ENCODE measurements at regions not wholly inside any gene's neighbourhood (a gene's known extent, or its start where the extent isn't known, plus 50 kb on each side); places are given as distances from the start of the nearest gene placed in this dataset.
"Not testable (repeated sequence)": the region's sequence is repeated elsewhere in the genome, so short reads cannot be mapped to it uniquely, and the experiment has no call there.

DNA sequence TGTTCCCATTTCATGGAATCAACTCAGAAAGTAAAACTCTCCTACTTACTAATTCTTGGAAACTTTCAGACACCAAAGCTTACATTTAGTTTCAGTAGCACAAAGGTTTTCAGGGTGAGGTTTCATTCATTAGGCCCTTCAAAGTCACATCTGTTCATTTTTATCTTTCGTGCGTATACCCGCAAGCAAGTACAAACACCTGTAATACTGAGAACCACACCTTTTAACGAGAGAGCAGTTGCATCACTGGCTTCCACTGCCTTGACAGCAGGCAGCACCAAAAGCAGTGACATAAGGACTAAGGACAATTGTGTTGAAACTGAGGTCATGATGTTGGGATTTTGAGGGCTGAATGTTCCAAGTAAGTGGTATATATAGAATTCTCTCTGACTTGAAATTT is 60.5 kb downstream of the GOLGA6L22 start:
- BruUV-seq (replicated peaks); POLR2A ChIA-PET; intact Hi-C loops (cut with micrococcal nuclease; ENCODE audit: unreplicated experiment): not testable (repeated sequence)

DNA sequence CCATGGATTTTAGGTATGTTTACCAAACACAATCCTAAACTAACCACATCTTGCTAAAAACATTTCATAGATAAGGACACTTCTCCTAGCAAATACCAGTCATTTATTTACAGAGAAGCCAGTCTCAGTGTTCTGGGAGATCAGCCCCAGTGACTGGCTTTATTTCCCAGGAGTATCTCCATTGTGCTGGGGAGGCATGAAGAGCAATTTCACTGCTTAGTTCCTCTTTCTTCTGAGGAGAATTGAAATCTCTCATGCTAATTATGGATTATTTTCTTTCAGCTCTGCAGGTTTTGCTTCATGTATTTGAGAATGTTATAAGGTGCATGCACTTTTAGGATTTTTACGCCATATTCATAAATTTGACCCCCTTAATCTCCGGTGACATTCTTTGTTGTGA is 67.8 kb downstream of the GOLGA6L22 start:
- H2AFZ ChIP-seq (ENCODE audit: low read length); H3K4me1 ChIP-seq (ENCODE audit: insufficient read depth, low read length, poor library complexity, severe bottlenecking); CTCF ChIA-PET (ENCODE audit: unreplicated experiment); H3K27ac ChIP-seq (ENCODE audit: low read depth, low read length, poor library complexity, severe bottlenecking); H3K4me2 ChIP-seq (ENCODE audit: low read length); H3K4me3 ChIP-seq (ENCODE audit: low read depth, low read length, poor library complexity, severe bottlenecking); intact Hi-C loops (cut with micrococcal nuclease; ENCODE audit: unreplicated experiment); H3K36me3 ChIP-seq (ENCODE audit: insufficient read depth, low read length); DNase-seq (ENCODE audit: low spot score); H4K20me1 ChIP-seq (ENCODE audit: insufficient read depth, low read length); H3K9me3 ChIP-seq (ENCODE audit: low read length); H3K79me2 ChIP-seq (ENCODE audit: insufficient read depth, low read depth, low read length); H3K9me2 ChIP-seq (ENCODE audit: insufficient read depth, low read length); BruUV-seq (replicated peaks); POLR2A ChIA-PET: not testable (repeated sequence)

More for the DNA sequence above, 60.5 kb downstream of the GOLGA6L22 start:
- H3K9me2 ChIP-seq (ENCODE audit: insufficient read depth, low read length); H3K4me3 ChIP-seq (ENCODE audit: low read depth, low read length, poor library complexity, severe bottlenecking); H3K27ac ChIP-seq (ENCODE audit: low read depth, low read length, poor library complexity, severe bottlenecking); H2AFZ ChIP-seq (ENCODE audit: low read length); H3K36me3 ChIP-seq (ENCODE audit: insufficient read depth, low read length); DNase-seq (ENCODE audit: low spot score); H3K79me2 ChIP-seq (ENCODE audit: insufficient read depth, low read depth, low read length); CTCF ChIA-PET (ENCODE audit: unreplicated experiment); H4K20me1 ChIP-seq (ENCODE audit: insufficient read depth, low read length); H3K9me3 ChIP-seq (ENCODE audit: low read length); H3K4me2 ChIP-seq (ENCODE audit: low read length); H3K4me1 ChIP-seq (ENCODE audit: insufficient read depth, low read length, poor library complexity, severe bottlenecking): not testable (repeated sequence)

DNA sequence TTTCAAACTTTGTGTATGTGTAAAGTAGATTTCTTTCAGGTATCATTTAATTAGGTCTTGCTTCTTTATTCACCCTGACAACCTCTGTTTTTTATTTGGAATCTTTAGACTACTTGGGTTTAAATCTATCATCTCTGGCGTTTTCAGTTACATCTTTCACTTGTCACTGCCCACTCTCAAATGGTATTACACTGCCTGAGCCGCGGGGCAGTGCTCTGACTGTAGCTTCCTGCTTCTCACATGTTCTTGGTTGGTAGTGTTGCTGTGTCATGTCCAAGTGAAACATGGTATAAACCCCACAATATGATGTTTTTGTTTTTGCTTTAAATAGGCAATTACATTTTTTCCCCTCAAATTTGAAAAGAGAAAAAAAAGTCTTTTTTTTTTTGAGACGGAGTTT is 68.3 kb downstream of the GOLGA6L22 start:
- H3K27ac ChIP-seq (ENCODE audit: low read depth, low read length, poor library complexity, severe bottlenecking); H3K9me2 ChIP-seq (ENCODE audit: insufficient read depth, low read length); intact Hi-C loops (cut with micrococcal nuclease; ENCODE audit: unreplicated experiment); H4K20me1 ChIP-seq (ENCODE audit: insufficient read depth, low read length); POLR2A ChIA-PET; H3K4me3 ChIP-seq (ENCODE audit: low read depth, low read length, poor library complexity, severe bottlenecking); H3K4me2 ChIP-seq (ENCODE audit: low read length); H3K4me1 ChIP-seq (ENCODE audit: insufficient read depth, low read length, poor library complexity, severe bottlenecking); DNase-seq (ENCODE audit: low spot score); CTCF ChIA-PET (ENCODE audit: unreplicated experiment); H2AFZ ChIP-seq (ENCODE audit: low read length); H3K36me3 ChIP-seq (ENCODE audit: insufficient read depth, low read length); H3K9me3 ChIP-seq (ENCODE audit: low read length); H3K79me2 ChIP-seq (ENCODE audit: insufficient read depth, low read depth, low read length); BruUV-seq (replicated peaks): not testable (repeated sequence)

GRCh38 chr15:22529200-22529599 is 70.5 kb downstream of the GOLGA6L22 start:
- intact Hi-C loops (cut with micrococcal nuclease; ENCODE audit: unreplicated experiment) = not testable (repeated sequence)

GRCh38 chr15:22559701-22560100 is 101.0 kb downstream of the GOLGA6L22 start:
- BruUV-seq (replicated peaks); H3K4me3 ChIP-seq (ENCODE audit: low read depth, low read length, poor library complexity, severe bottlenecking); H3K9me3 ChIP-seq (ENCODE audit: low read length); H2AFZ ChIP-seq (ENCODE audit: low read length); H4K20me1 ChIP-seq (ENCODE audit: insufficient read depth, low read length); H3K4me2 ChIP-seq (ENCODE audit: low read length); H3K36me3 ChIP-seq (ENCODE audit: insufficient read depth, low read length); H3K4me1 ChIP-seq (ENCODE audit: insufficient read depth, low read length, poor library complexity, severe bottlenecking); DNase-seq (ENCODE audit: low spot score); CTCF ChIA-PET (ENCODE audit: unreplicated experiment); intact Hi-C loops (cut with micrococcal nuclease; ENCODE audit: unreplicated experiment); H3K27ac ChIP-seq (ENCODE audit: low read depth, low read length, poor library complexity, severe bottlenecking); POLR2A ChIA-PET; H3K79me2 ChIP-seq (ENCODE audit: insufficient read depth, low read depth, low read length); H3K9me2 ChIP-seq (ENCODE audit: insufficient read depth, low read length): not testable (repeated sequence)

More at GRCh38 chr15:22529200-22529599, 70.5 kb downstream of the GOLGA6L22 start:
- DNase-seq (ENCODE audit: low spot score); H3K4me3 ChIP-seq (ENCODE audit: low read depth, low read length, poor library complexity, severe bottlenecking); POLR2A ChIA-PET; H3K9me3 ChIP-seq (ENCODE audit: low read length); H3K9me2 ChIP-seq (ENCODE audit: insufficient read depth, low read length); H4K20me1 ChIP-seq (ENCODE audit: insufficient read depth, low read length); CTCF ChIA-PET (ENCODE audit: unreplicated experiment); H3K27ac ChIP-seq (ENCODE audit: low read depth, low read length, poor library complexity, severe bottlenecking); H3K4me2 ChIP-seq (ENCODE audit: low read length); H2AFZ ChIP-seq (ENCODE audit: low read length); H3K4me1 ChIP-seq (ENCODE audit: insufficient read depth, low read length, poor library complexity, severe bottlenecking); H3K79me2 ChIP-seq (ENCODE audit: insufficient read depth, low read depth, low read length); H3K36me3 ChIP-seq (ENCODE audit: insufficient read depth, low read length): not testable (repeated sequence)
- BruUV-seq (replicated peaks) = TSS peak; percentile 49

GRCh38 chr15:22561716-22562115 is 103.0 kb downstream of the GOLGA6L22 start:
- H4K20me1 ChIP-seq (ENCODE audit: insufficient read depth, low read length); H3K4me3 ChIP-seq (ENCODE audit: low read depth, low read length, poor library complexity, severe bottlenecking); H3K9me2 ChIP-seq (ENCODE audit: insufficient read depth, low read length); H2AFZ ChIP-seq (ENCODE audit: low read length); intact Hi-C loops (cut with micrococcal nuclease; ENCODE audit: unreplicated experiment); H3K27ac ChIP-seq (ENCODE audit: low read depth, low read length, poor library complexity, severe bottlenecking); H3K4me1 ChIP-seq (ENCODE audit: insufficient read depth, low read length, poor library complexity, severe bottlenecking); POLR2A ChIA-PET; CTCF ChIA-PET (ENCODE audit: unreplicated experiment); H3K9me3 ChIP-seq (ENCODE audit: low read length); H3K36me3 ChIP-seq (ENCODE audit: insufficient read depth, low read length); H3K79me2 ChIP-seq (ENCODE audit: insufficient read depth, low read depth, low read length); H3K4me2 ChIP-seq (ENCODE audit: low read length); DNase-seq (ENCODE audit: low spot score): not testable (repeated sequence)
- BruUV-seq (replicated peaks) = TSS peak; percentile 54

- DNase-seq (ENCODE audit: low spot score); H3K79me2 ChIP-seq (ENCODE audit: insufficient read depth, low read depth, low read length); H3K4me2 ChIP-seq (ENCODE audit: low read length); POLR2A ChIA-PET; H2AFZ ChIP-seq (ENCODE audit: low read length); H3K27ac ChIP-seq (ENCODE audit: low read depth, low read length, poor library complexity, severe bottlenecking); H4K20me1 ChIP-seq (ENCODE audit: insufficient read depth, low read length); H3K4me1 ChIP-seq (ENCODE audit: insufficient read depth, low read length, poor library complexity, severe bottlenecking); H3K9me3 ChIP-seq (ENCODE audit: low read length); H3K9me2 ChIP-seq (ENCODE audit: insufficient read depth, low read length); H3K36me3 ChIP-seq (ENCODE audit: insufficient read depth, low read length); BruUV-seq (replicated peaks); H3K4me3 ChIP-seq (ENCODE audit: low read depth, low read length, poor library complexity, severe bottlenecking); intact Hi-C loops (cut with micrococcal nuclease; ENCODE audit: unreplicated experiment); CTCF ChIA-PET (ENCODE audit: unreplicated experiment): not testable (repeated sequence)
Measured at GRCh38 chr15:22566510-22566909, 107.8 kb downstream of the GOLGA6L22 start.
